ENCODE measurements at regions not wholly inside any gene's neighbourhood (a gene's known extent, or its start where the extent isn't known, plus 50 kb on each side); places are given as distances from the start of the nearest gene placed in this dataset.

DNA sequence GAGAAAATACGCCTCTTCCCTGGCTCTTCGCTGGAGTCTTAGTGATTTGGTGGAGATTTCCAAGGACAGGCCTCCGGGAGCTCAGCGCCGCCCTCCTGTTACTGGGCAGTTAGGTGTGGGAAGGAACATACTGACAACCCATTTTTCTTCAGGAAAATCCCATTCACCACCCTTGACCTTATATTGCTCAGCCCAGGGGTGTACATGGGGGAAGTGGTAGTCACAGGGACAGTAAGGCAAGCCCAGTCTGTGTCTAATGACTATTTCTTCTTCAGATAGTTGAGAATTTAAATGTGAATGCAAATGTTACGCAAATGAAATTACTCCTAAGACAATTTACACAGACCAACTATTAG, 119.4 kb downstream of the UQCRFS1 start:
- no peak for DNase-seq (ENCODE audit: low read depth)

DNA sequence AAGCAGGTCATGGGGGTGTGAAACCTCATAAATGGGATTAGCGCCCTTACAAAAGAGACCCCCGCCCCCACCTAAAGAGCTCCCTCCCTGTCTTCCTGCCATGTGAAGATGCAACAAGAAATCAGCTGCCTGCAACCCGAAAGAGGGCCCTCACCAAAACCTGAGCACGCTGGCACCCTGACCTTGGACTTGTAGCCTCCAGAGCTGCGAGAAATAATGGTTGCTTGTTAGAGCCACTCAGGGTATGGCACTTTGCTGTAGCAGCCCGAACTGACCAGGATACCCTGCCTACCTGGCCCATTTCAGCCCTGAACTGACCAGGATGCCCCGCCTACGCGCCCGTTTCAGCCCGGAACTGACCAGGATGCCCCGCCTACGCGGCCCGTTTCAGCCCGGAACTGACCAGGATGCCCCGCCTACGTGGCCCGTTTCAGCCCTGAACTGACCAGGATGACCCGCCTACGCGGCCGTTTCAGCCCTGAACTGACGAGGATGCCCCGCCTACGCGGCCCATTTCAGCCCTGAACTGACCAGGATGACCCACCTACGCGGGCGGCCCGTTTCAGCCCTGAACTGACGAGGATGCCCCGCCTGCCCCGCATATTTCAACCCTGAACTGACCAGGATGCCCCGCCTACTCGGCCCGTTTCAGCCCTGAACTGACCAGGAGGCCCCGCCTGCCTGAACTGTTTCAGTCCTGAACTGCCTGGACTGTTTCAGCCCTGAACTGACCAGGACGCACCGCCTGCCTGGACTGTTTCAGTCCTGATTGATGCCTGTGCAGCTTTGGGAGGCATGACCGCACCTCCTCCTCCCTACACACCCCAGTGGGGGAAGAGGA, 120.0 kb downstream of the UQCRFS1 start:
- DNase-seq (ENCODE audit: low read depth), result no peak

- no peak for DNase-seq (ENCODE audit: low read depth)
Measured at GRCh38 chr19:29090783-29091526, 122.0 kb downstream of the UQCRFS1 start.

DNA sequence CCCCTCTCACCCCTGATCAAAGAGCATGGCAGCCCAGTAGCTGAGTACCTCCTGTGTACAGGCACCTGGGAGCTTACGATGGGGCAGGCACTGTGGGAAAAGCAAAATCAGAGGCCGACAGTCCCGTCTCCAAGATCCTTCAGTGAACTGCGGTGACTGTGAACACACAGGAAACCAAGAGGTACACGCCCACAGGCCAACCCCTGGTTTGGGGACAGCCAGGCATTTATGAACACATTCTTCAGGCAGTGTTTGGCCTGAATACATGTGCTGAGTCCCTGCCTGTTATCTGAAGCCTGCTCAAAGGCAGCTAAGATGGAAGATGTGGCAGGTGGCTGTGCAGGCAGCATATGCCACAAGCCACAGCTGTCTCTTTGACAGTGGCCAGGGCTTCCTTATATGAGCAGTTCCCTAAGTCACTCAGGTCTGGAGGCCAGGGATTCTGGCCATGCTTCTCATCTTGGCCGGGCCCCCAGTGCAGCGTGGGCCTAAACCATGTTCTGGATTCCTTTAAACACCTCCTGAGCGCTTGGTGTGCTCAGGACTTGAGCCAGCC, 123.6 kb downstream of the UQCRFS1 start:
- no peak for DNase-seq (ENCODE audit: low read depth)

DNA sequence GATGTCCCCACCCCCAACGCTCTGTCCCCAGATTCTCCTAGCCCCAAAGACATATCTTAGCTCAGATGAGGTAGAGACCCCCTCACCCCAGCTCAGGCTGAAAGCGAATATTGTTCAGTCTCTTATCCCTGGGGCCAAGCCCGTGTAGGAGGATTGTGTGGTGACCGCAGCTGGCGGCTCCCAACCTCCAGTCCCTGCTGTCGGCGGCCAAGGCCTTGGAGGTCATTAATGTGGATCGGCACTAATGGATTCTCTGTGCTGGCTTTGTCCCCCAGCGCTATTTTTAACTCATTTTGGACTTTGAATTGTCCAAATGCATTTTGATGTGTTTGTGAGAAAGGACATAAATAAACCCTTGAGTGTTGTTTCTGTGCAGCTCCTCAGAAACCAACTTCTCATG, 124.2 kb downstream of the UQCRFS1 start:
- no peak for DNase-seq (ENCODE audit: low read depth)

GRCh38 chr19:29086646-29087045, 126.3 kb downstream of the UQCRFS1 start:
- DNase-seq (ENCODE audit: low read depth), result no peak

DNA sequence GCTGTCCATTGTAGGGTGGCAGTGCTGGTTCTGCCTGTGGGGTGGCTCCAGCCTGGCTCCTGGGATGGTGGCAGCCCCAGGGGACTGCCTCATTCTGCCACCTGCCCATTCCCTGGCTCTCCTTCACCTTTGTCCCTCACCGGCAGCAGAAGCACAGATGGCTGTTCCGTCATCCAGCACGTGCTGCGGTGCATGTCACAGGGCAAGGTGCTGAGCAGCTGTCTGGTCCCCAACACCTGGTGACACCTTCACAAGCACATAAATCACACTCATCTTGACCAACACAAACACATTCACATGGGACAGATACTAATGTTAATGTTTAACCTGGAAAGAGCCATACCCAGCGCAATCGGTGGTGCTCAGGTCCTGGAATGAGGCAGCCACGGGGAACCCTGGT, 126.8 kb downstream of the UQCRFS1 start:
- DNase-seq (ENCODE audit: low read depth), result no peak

DNA sequence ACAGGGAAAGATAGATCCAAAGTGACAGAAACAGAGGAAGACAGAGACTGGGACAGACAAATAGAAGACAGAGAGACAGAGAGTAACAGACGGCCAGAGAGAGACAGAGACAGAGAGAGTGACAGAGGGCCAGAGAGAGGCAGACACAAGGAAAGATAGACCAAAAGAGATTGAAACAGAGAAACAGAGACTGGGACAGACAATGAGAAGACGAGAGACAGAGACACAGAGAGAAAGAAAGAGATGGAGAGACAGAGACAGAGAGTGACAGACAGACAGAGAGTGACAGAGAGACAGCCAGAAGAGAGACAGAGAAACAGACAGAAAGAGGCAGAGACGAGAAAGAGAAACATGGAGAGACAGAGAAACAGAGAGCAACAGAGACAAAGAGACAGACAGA, 127.3 kb downstream of the UQCRFS1 start:
- DNase-seq (ENCODE audit: low read depth), result no peak

- DNase-seq (ENCODE audit: low read depth), result no peak
Measured at GRCh38 chr19:29085206-29085605, 127.7 kb downstream of the UQCRFS1 start.

DNA sequence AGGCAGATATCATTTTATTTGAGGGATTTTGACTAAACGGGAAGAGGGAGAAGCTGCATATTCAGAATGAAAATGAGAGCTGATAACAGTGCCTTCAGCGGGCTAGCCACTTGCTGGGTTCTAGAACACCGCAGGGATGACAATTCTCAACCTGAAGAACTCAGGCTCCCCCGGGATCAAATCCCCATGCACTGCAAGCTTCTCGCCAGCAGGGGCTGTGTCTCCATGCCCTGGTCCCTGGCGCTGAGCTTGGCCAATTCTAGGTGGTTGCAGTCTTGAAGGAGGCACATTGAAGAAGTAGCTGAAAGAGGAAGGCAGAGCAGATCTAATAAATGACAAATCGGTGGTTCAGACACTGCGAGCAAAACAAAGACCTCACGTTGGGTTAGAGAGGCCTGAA, 128.7 kb downstream of the UQCRFS1 start:
- DNase-seq (ENCODE audit: low read depth), result no peak

GRCh38 chr19:29083863-29084262, 129.1 kb downstream of the UQCRFS1 start:
- DNase-seq (ENCODE audit: low read depth), result no peak

DNA sequence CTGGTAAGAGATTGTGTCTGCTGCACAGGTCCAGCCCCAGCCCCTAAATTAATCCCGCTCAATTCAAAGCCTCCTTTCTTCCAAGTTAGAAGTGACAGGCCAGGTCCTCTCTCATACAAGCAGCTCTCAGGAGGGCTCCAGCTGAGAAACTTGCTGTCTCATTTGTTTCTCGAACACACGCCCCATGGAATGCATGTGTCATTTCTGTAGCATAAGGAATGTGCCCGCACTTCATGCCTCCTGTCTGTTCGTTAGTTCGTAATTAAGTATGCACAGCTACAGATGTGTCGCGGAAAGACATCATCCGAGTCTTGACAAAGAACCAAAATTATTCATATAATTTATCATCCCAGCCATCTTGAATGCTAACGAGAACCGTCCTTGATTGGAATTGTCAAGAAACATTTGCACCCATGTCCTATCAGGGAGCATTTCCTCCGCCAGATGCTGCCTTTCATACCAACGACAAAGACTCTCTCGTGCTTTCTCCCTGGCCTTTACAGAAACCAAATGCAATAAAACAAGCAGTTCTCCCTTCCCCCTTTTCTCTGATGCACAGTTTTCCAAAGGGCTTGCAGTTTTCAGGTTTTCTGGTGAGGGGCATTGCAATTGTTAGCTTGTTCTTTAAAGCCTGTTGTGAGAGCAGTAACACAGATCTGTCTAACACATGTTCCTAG, 133.5 kb downstream of the UQCRFS1 start:
- DNase-seq (ENCODE audit: low read depth), result no peak

GRCh38 chr19:29076963-29077362, 136.0 kb downstream of the UQCRFS1 start:
- DNase-seq (ENCODE audit: low read depth), result no peak

- DNase-seq (ENCODE audit: low read depth), result no peak
Measured at GRCh38 chr19:29076161-29076560, 136.8 kb downstream of the UQCRFS1 start.

GRCh38 chr19:29075149-29075548, 137.8 kb downstream of the UQCRFS1 start:
- DNase-seq (ENCODE audit: low read depth), result no peak

DNA sequence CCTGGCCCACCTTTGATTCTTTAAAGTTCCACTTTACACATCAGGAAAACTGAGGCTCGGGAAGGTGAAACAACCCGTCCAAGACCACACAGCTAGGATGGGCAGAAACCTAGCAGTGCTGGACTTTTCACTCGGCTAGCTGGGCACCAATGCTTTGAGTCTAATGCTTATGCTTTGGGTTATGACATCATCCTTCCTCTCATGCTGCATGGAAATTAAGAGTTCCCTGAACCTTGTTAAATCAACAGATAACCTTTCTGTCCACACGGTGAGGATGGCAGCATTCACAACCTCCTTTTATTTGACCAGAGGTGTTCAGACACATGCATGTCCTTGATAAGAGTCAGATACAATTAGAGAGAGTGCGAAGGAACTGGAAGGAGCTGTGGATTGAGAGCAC, 138.4 kb downstream of the UQCRFS1 start:
- no peak for DNase-seq (ENCODE audit: low read depth)

DNA sequence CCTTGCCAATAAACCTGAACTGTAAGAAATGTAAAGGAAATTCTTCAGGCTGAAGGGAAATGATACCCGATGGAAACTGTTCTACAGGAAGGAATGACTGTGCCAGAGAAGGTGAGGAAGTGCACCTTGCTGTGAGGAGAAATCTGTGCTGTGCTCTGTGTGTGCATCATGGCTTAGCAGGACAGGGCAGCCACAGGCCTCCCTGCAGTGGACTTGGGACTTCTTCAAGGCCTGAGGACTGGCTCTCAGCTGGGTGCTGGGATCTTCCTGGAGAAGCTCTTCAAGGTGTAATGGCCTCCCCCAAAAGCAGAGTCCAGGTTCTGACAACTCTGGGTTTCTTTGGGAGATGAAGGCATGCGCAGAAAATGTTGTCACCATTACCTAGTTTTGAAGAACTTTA, 145.1 kb downstream of the UQCRFS1 start:
- no peak for DNase-seq (ENCODE audit: low read depth)

GRCh38 chr19:29062475-29063435, 150.2 kb downstream of the UQCRFS1 start:
- no peak for DNase-seq (ENCODE audit: low read depth)

GRCh38 chr19:29060813-29061364, 152.1 kb downstream of the UQCRFS1 start:
- DNase-seq (ENCODE audit: low read depth), result no peak

DNA sequence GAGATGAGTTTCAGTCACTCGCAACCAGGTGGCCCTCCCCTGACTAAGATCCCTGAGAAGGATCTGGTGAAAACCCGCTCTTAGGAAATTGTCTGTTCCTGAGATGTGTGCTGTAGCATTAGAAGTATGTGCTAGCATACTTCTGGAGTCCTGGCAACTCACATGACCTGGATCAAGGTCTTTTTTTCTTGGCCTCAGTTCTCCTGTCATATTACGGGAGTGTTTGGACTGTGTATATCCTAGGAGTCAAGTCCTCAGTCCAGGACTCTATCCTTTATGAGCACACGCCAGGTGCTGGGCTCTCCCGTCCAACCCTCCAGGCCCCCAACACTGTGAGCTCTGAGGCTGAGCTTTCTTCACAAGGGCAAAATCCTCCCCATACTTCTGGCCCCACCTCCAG, 156.4 kb downstream of the UQCRFS1 start:
- no peak for DNase-seq (ENCODE audit: low read depth)
